ENCODE measurements at regions not wholly inside any gene's neighbourhood (a gene's known extent, or its start where the extent isn't known, plus 50 kb on each side); places are given as distances from the start of the nearest gene placed in this dataset.
A peak's percentile ranks its signal among the peaks of the same experiment; 100 is the strongest.

DNA sequence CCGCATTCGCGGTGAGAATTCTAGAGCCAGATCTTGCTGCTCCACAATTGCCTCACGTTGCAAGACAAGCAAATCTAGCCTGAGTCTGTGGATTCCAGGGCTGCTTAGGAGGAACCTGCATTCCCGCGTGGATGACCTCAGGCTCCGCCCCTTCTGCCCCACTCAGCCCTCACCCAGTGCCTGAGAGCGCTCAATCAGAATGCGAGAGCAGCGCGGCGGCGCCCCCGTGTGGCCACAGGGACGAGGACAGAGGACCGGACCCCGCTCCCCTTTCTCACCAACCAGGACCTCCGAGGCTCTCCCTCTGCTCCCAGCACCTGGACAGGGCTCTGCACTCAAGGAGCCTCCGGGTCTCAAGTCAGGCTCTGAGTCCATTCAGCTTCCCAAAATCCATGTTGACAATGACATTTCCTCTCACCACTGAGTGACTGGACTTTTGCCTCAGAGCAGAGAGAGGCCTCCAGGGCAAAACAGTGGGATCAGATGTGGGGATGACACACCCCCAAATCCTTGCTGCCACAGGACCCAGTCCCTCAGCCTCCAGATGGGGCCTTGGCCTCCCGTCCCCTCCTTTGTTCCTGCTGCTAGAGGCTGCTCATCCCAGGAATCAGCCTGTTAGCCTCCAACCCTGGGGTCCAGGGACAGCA, 52.0 kb downstream of the RPP21 start:
- DNase-seq (ENCODE audit: low read depth in 2 of 2): peak; percentile 72 to 82

DNA sequence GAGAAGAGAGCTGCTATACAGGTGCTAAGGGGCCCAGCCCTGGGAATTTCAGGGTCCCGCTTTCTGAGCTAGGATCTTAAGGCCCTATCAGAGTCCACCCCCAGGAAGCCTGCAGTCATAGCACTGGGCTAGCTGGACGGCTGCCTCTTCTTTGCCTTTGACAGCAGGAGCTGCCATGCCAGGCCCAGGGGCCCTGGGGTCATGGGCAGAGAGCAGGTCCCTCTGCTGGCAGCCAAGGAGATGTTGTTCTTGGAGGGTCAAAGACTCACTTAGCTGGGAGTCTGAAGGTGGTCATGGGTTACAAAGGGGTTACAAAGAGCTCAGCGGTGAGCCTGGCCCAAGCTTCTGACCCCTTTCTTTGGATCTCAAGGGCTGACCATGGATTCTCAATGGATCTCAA, 52.7 kb downstream of the RPP21 start:
- DNase-seq (ENCODE audit: low read depth in 2 of 2): no peak

DNA sequence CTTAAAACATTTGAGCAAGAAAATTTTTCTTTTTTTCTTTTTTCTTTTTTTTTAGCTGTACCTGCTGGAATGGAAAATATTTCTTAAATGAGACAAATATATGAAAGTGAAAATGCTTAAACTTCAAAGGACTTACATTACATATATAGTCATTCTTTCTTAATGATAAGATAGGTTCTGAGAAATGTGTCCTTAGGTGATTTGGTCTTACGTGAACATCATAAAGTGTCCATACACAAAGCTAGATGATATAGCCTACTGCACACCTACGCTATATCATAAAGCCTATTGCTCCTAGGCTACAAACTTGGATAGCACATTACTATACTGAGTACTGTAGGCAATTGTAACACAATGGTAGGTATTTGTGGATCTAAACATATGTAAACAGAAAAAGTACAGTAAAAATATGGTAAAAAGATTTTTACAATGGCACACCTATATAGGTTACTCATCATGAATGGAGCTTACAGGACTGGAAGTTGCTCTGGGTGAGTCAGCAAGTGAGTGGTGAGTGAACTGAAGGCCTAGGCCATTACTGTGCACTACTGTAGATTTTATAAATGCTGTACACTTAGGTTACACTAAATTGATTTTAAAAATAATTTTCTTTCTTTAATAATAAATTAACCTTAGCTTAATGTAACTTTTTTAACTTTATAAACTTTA, 54.6 kb downstream of the RPP21 start:
- no peak for DNase-seq (ENCODE audit: low read depth in 2 of 2)

DNA sequence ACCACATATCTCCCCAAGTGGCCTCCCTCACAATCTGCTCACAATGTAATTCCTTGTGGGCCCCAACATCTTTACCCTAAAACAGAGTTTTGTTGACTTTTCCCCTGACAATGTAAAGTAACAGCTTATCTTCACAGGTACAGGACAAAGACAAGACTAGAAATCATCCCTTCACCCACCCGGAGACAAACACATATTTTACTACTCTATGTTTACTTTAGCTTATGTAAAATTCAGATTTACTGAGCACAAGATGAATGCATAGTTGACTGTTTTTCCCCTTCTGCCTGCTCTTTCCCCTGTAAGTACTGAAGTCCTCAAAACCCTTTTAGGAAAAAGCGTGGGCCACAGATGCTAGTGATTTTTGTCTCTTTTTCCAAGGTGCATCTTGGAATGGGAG, 61.0 kb downstream of the RPP21 start:
- DNase-seq (ENCODE audit: low read depth in 2 of 2): no peak

DNA sequence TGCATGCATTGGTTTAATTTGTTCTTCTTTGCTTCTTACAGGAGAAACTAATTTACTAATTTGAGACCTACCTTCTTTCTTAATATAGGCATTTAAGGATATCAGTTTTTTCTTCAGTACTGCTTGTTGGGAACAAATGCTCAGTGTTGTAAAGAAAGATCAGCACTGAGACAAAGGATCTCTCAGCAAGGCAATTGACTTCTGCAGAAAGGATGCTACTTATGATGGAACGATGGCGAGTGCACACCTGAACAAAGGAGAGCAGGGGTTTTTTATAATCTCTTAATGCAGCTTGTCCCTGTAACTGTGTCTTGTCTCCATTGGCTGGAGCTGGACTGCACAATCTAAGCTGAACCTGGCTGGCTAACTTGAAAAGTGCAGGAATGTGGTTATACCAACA, 64.2 kb downstream of the RPP21 start:
- DNase-seq (ENCODE audit: low read depth in 2 of 2): no peak

DNA sequence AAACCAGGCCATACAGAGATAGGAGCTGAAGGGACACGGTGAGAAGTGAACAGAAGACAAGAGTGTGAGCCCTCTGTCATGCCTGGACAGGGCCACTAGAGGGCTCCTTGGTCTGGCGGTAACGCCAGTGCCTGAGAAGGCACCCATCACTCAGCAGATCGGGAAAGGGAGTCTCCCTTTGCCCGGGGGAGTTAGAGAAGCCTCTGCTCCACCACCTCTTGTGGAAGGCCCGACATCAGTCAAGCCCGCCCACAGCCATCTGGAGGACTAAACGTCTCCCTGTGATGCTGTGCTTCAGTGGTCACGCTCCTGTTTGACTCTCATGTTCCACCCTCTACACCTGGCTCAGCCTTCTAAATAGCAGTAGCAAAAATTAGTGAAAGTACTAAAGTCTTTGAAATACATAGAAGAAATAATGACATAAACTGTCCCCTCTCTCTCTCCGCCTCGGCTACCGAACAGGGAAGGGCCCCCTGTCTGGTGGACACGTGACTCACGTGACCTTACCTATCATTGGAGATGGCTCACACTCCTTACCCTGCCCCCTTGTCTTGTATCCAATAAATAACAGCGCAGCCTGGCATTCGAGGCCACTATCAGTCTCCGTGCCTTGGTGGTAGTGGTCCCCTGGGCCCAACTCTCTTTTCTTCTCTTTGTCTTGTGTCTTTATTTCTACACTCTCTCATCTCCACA, 66.7 kb downstream of the RPP21 start:
- peak; percentile 18 to 43 for DNase-seq (ENCODE audit: low read depth in 2 of 2)

DNA sequence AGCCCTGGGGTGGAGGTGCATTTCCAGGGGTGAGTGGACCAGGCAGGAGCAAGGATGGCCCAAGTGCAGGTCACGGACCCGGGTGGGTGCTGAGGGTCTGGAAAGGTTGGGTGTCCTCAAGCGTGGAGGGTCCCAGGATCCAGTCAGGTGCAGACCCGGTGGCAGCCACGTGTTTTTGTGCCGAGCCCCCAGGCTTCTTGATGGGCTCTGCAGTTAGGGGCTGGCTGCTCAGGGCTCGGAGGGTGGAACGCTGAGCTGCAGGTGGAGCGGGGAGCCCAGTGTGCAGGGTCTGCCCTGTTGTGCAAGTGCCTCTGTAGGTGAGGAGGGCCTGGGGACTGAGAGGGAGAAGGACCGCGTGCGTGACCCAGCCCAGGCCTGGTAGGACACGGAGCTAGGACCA, 70.9 kb upstream of the HLA-E start:
- no peak for DNase-seq (ENCODE audit: low read depth in 2 of 2)

DNA sequence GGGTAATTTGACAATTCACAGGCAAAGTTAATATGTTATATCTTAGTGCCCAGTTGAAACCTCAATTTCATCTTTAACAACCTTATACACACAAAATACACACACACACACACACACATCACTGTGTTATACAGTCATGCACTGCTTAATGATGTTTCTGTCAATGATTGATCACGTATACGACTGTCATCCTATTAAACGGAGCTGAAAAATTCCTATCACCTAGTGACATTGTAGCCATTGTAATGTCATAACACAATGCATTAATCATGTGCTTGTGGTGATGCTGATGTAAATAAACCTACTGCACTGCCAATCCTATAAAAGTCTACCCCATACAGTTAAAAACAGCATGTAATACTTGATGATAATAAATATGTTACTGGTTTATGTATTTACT, 64.8 kb upstream of the HLA-E start:
- DNase-seq (ENCODE audit: low read depth in 2 of 2): no peak
